HepG2 (cell line): ENCODE measurements at regions not wholly inside any gene's neighbourhood (a gene's known extent, or its start where the extent isn't known, plus 50 kb on each side); places are given as distances from the start of the nearest gene placed in this dataset.

Experiments used
- BRD4 ChIP-seq: sonication (generic); formaldehyde crosslinking; IDR thresholded peaks from 2 replicates; pipeline ENCODE4 v1.4.0; 2020; ENCODE audit warnings: missing genetic modification reagents
- EZH2 ChIP-seq: conservative IDR thresholded peaks from 2 replicates; pipeline ENCODE4 v1.6.1; 2012; ENCODE audit warnings: mild to moderate bottlenecking, low read depth, low read length, moderate library complexity
- HDAC2 ChIP-seq: sonication (generic); formaldehyde crosslinking; IDR thresholded peaks from 2 replicates; pipeline ENCODE4 v1.4.0; 2020; ENCODE audit warnings: missing genetic modification reagents
- RBM39 ChIP-seq: fragments of 200-400 bp; formaldehyde crosslinking; IDR thresholded peaks from one replicate; pipeline ENCODE4 v1.6.1; 2018; ENCODE audit warnings: antibody characterized with exemption, mild to moderate bottlenecking, low read depth, low read length; ENCODE audit not compliant: poor library complexity, severe bottlenecking
- ZNF121 ChIP-seq: sonication (generic); formaldehyde crosslinking; IDR thresholded peaks from 2 replicates; pipeline ENCODE4 v1.5.0; 2020; ENCODE audit warnings: mild to moderate bottlenecking, missing genetic modification reagents
- ZNF318 ChIP-seq: sonication (generic); formaldehyde crosslinking; IDR thresholded peaks from 2 replicates; pipeline ENCODE4 v1.4.0; 2020; ENCODE audit warnings: mild to moderate bottlenecking, missing genetic modification reagents
- ZSCAN29 ChIP-seq: sonication (generic); formaldehyde crosslinking; conservative IDR thresholded peaks from 2 replicates; pipeline ENCODE4 v1.4.0; 2020; ENCODE audit warnings: mild to moderate bottlenecking, missing genetic modification reagents
- ZSCAN30 ChIP-seq: sonication (generic); formaldehyde crosslinking; IDR thresholded peaks from 2 replicates; pipeline ENCODE4 v1.5.0; 2020; ENCODE audit warnings: mild to moderate bottlenecking, missing genetic modification reagents
- TF ChIP-seq, protein P1 (sequence below): IDR thresholded peaks from 2 replicates; pipeline ENCODE4 v1.6.1; 2012; ENCODE audit warnings: low read depth, low read length, improper control_type of control experiment

- TF ChIP-seq ZNF318 (CRISPR knock-in tag): no peak
- TF ChIP-seq, protein P1, sequence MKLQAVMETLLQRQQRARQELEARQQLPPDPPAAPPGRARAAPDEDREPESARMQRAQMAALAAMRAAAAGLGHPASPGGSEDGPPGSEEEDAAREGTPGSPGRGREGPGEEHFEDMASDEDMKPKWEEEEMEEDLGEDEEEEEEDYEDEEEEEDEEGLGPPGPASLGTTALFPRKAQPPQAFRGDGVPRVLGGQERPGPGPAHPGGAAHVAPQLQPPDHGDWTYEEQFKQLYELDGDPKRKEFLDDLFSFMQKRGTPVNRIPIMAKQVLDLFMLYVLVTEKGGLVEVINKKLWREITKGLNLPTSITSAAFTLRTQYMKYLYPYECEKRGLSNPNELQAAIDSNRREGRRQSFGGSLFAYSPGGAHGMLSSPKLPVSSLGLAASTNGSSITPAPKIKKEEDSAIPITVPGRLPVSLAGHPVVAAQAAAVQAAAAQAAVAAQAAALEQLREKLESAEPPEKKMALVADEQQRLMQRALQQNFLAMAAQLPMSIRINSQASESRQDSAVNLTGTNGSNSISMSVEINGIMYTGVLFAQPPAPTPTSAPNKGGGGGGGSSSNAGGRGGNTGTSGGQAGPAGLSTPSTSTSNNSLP: no peak
- TF ChIP-seq ZSCAN29 (CRISPR knock-in tag): no peak
- no peak for TF ChIP-seq EZH2
- no peak for TF ChIP-seq ZNF121 (CRISPR knock-in tag)
- no peak for TF ChIP-seq RBM39
- TF ChIP-seq BRD4 (CRISPR knock-in tag): no peak
- TF ChIP-seq HDAC2 (CRISPR knock-in tag): no peak
- TF ChIP-seq ZSCAN30 (CRISPR knock-in tag): no peak
These were observed 125.5 kb upstream of the FRMD4B start for GRCh38 chr3:69511361-69511760.
